ENCODE measurements at regions not wholly inside any gene's neighbourhood (a gene's known extent, or its start where the extent isn't known, plus 50 kb on each side); places are given as distances from the start of the nearest gene placed in this dataset.

- Histone ChIP-seq H3K4me3 (ENCODE audit: low read length) (no peak overlapping the region), H3K9me3 (ENCODE audit: control insufficient read depth in 1 of 2, insufficient read depth in 1 of 2, low read length in 2 of 2) (peaks cover 0 to 8% of the 10 kb centered on the region in 2 experiments), H3K27ac (ENCODE audit: low read depth in 1 of 2, low read length in 2 of 2) (no peak overlapping the region), H3K27me3 (ENCODE audit: control insufficient read depth in 1 of 2, insufficient read depth in 2 of 2, low read length in 2 of 2) (no peaks in the 10 kb centered on the region), H3K36me3 (ENCODE audit: insufficient read depth, low read length) (no peaks in the 10 kb centered on the region), H3K4me1 (ENCODE audit: insufficient read depth, low read length) (no peaks in the 10 kb centered on the region)
- Mint-ChIP-seq H3K36me3 (ENCODE audit: low read depth) (no peaks in the 10 kb centered on the region), H3K9me3 (peaks cover 3% of the 10 kb centered on the region), H3K27me3 (no peaks in the 10 kb centered on the region), H3K4me1 (ENCODE audit: low read depth) (no peaks in the 10 kb centered on the region), H3K4me3 (no peak overlapping the region), H3K27ac (no peak overlapping the region)
- ChIA-PET CTCF (no interaction called here), POLR2A (no interaction called here)
- intact Hi-C loops (cut with DNase I, micrococcal nuclease), result no loop called here
- ATAC-seq (ENCODE audit: poor library complexity), result no peak
- no peak for TF ChIP-seq CTCF (IDR thresholded peaks at IDR 0.05)
- DNase-seq, result no peak
Observed at GRCh38 chr11:29268733-29269132, 748.1 kb downstream of the KCNA4 start.

- no peak for TF ChIP-seq CTCF (IDR thresholded peaks at IDR 0.05)
- ATAC-seq (ENCODE audit: poor library complexity) (no peak), DNase-seq (no peak)
- Histone ChIP-seq H3K4me1 (ENCODE audit: insufficient read depth, low read length) (no peaks in the 10 kb centered on the region), H3K27me3 (ENCODE audit: control insufficient read depth in 1 of 2, insufficient read depth in 2 of 2, low read length in 2 of 2) (no peaks in the 10 kb centered on the region), H3K4me3 (ENCODE audit: low read length) (no peak overlapping the region), H3K9me3 (ENCODE audit: control insufficient read depth in 1 of 2, insufficient read depth in 1 of 2, low read length in 2 of 2) (peaks cover 0 to 4% of the 10 kb centered on the region in 2 experiments), H3K27ac (ENCODE audit: low read depth in 1 of 2, low read length in 2 of 2) (no peak overlapping the region), H3K36me3 (ENCODE audit: insufficient read depth, low read length) (no peaks in the 10 kb centered on the region)
- ChIA-PET POLR2A (no interaction called here), CTCF (no interaction called here)
- no peak overlapping the region for H3K27ac Mint-ChIP-seq
- H3K27me3 Mint-ChIP-seq, result no peaks in the 10 kb centered on the region
- peaks cover 6% of the 10 kb centered on the region for H3K9me3 Mint-ChIP-seq
- H3K4me3 Mint-ChIP-seq, result no peak overlapping the region
- H3K4me1 Mint-ChIP-seq (ENCODE audit: low read depth), result no peaks in the 10 kb centered on the region
- intact Hi-C loops (cut with DNase I, micrococcal nuclease), result no loop called here
- H3K36me3 Mint-ChIP-seq (ENCODE audit: low read depth), result no peaks in the 10 kb centered on the region
Observed at GRCh38 chr11:29265792-29266191, 751.0 kb downstream of the KCNA4 start.

DNA sequence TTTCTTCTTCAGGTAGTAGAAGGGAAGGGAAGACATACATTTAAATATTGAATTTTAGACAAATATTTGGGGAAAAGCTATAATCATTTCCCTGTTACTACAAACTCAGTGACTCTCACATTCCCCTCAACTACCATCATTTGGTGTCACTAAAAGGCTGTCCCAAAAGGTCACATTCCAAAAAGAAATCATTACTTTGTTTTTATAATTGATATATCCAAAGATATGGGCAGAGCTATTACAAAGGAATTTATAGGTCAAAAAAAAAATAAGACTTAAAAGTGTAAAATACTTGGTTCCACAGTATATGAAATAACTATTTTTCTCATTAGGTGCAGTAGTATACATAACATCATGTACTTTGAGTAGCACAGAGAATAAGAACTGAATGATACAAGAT lies 751.4 kb downstream of the KCNA4 start:
- ChIA-PET POLR2A (no interaction called here), CTCF (no interaction called here)
- Mint-ChIP-seq H3K4me3 (no peak overlapping the region), H3K27ac (no peak overlapping the region), H3K27me3 (no peaks in the 10 kb centered on the region), H3K4me1 (ENCODE audit: low read depth) (no peaks in the 10 kb centered on the region), H3K9me3 (peaks cover 6% of the 10 kb centered on the region), H3K36me3 (ENCODE audit: low read depth) (no peaks in the 10 kb centered on the region)
- no peak overlapping the region for H3K27ac ChIP-seq (ENCODE audit: low read depth in 1 of 2, low read length in 2 of 2)
- no peaks in the 10 kb centered on the region for H3K4me1 ChIP-seq (ENCODE audit: insufficient read depth, low read length)
- intact Hi-C loops (cut with DNase I, micrococcal nuclease), result no loop called here
- no peaks in the 10 kb centered on the region for H3K36me3 ChIP-seq (ENCODE audit: insufficient read depth, low read length)
- no peak for TF ChIP-seq CTCF (IDR thresholded peaks at IDR 0.05)
- H3K9me3 ChIP-seq (ENCODE audit: control insufficient read depth in 1 of 2, insufficient read depth in 1 of 2, low read length in 2 of 2), result peaks cover 0 to 4% of the 10 kb centered on the region in 2 experiments
- H3K4me3 ChIP-seq (ENCODE audit: low read length), result no peak overlapping the region
- DNase-seq (no peak), ATAC-seq (ENCODE audit: poor library complexity) (no peak)
- no peaks in the 10 kb centered on the region for H3K27me3 ChIP-seq (ENCODE audit: control insufficient read depth in 1 of 2, insufficient read depth in 2 of 2, low read length in 2 of 2)

All from CD4-positive, alpha-beta T cell (primary cell).